PC-3 (cell line): ENCODE measurements at regions not wholly inside any gene's neighbourhood (a gene's known extent, or its start where the extent isn't known, plus 50 kb on each side); places are given as distances from the start of the nearest gene placed in this dataset.
A peak's percentile ranks its signal among the peaks of the same experiment; 100 is the strongest.

ENCODE experiments used
- ATAC-seq: fragments of 200-7000 bp; cut with Tn5 transposase; 2 replicates; pipeline ENCODE4 v1.9.1; 2020; ENCODE audit warnings: mild to moderate bottlenecking, moderate library complexity
- BruUV-seq: library from RNA; stranded (reverse); fragments of 400-500 nt; replicated peaks from 2 replicates; lab custom pipeline; 2021; lab: Mats Ljungman, UMichigan
- CTCF ChIA-PET: fragments of 300-600 bp; sonication (Branson Sonifier 250); formaldehyde crosslinking; loops from one replicate; lab custom pipeline; 2022; ENCODE audit warnings: antibody characterized with exemption; lab: Charles Lee
- POLR2A ChIA-PET: fragments of 300-600 bp; sonication (Branson Sonifier 250); formaldehyde crosslinking; loops from one replicate; lab custom pipeline; 2022; ENCODE audit warnings: antibody characterized with exemption; ENCODE audit not compliant: unreplicated experiment; lab: Charles Lee
- DNase-seq: peaks from one replicate; pipeline ENCODE4 v3.0.0-alpha.2; 2015
- H2AFZ ChIP-seq: fragments of 300-600 bp; sonication (generic); 2 replicates; pipeline ENCODE4 v1.6.0; 2016; ENCODE audit warnings: antibody characterized with exemption, low read length
- H3F3A ChIP-seq: fragments of 300-600 bp; sonication (generic); one replicate; pipeline ENCODE4 v1.6.0; 2017; ENCODE audit warnings: antibody characterized with exemption, low read length, control low read depth, mild to moderate bottlenecking; ENCODE audit not compliant: unreplicated experiment
- H3K27ac ChIP-seq: fragments of 300-600 bp; sonication (generic); 2 replicates; pipeline ENCODE4 v1.5.1; 2016; ENCODE audit warnings: mild to moderate bottlenecking, low read length
- H3K27me3 ChIP-seq: fragments of 300-600 bp; sonication (generic); 2 replicates; pipeline ENCODE4 v1.6.1; 2016; ENCODE audit warnings: low read length, mixed read lengths
- H3K36me3 ChIP-seq: fragments of 300-600 bp; sonication (generic); 2 replicates; pipeline ENCODE4 v1.6.1; 2016; ENCODE audit warnings: low read depth, mixed run types, low read length, mixed read lengths
- H3K4me1 ChIP-seq: fragments of 300-600 bp; sonication (generic); 2 replicates; pipeline ENCODE4 v1.5.1; 2016; ENCODE audit warnings: low read length; ENCODE audit not compliant: insufficient read depth
- H3K4me2 ChIP-seq: fragments of 300-600 bp; sonication (generic); 2 replicates; pipeline ENCODE4 v1.6.0; 2016; ENCODE audit warnings: low read length
- H3K4me3 ChIP-seq: fragments of 300-600 bp; sonication (generic); 2 replicates; pipeline ENCODE4 v1.5.1; 2016; ENCODE audit warnings: mild to moderate bottlenecking, low read length, mixed read lengths
- H3K79me2 ChIP-seq: fragments of 300-600 bp; sonication (generic); 2 replicates; pipeline ENCODE4 v1.6.1; 2017; ENCODE audit warnings: low read length, mixed read lengths
- H3K9ac ChIP-seq: fragments of 300-600 bp; sonication (generic); 2 replicates; pipeline ENCODE4 v1.6.0; 2016; ENCODE audit warnings: mild to moderate bottlenecking, low read length
- H3K9me2 ChIP-seq: fragments of 300-600 bp; sonication (generic); replicated peaks from 2 replicates; pipeline ENCODE4 v1.6.1; 2016; ENCODE audit warnings: mixed run types, low read length, mixed read lengths
- H3K9me3 ChIP-seq: fragments of 300-600 bp; sonication (generic); 2 replicates; pipeline ENCODE4 v1.6.1; 2016; ENCODE audit warnings: low read length, mixed read lengths
- H4K20me1 ChIP-seq: fragments of 300-600 bp; sonication (generic); 2 replicates; pipeline ENCODE4 v1.6.1; 2016; ENCODE audit warnings: low read length, mixed read lengths
- CTCF ChIP-seq: fragments of 300-600 bp; sonication (generic); conservative IDR thresholded peaks from 2 replicates; pipeline ENCODE4 v1.5.1; 2017; ENCODE audit warnings: antibody characterized with exemption, low read depth, mild to moderate bottlenecking, low read length
- EZH2 ChIP-seq: fragments of 300-600 bp; sonication (generic); IDR thresholded peaks from one replicate; pipeline ENCODE4 v1.6.1; 2017; ENCODE audit warnings: antibody characterized with exemption, mild to moderate bottlenecking, low read length; ENCODE audit not compliant: unreplicated experiment
- EZH2phosphoT487 ChIP-seq: fragments of 300-600 bp; sonication (generic); IDR thresholded peaks from 2 replicates; pipeline ENCODE4 v1.6.1; 2018; ENCODE audit warnings: mild to moderate bottlenecking, antibody characterized with exemption, low read length, borderline replicate concordance
- intact Hi-C: fragments of 100-400 bp; cut with micrococcal nuclease; formaldehyde crosslinking; loops from 2 replicates; pipeline ENCODE4 v1.9.0; 2023

- POLR2A ChIA-PET = no interaction called here
These were observed 88.4 kb downstream of the DSEL start for GRCh38 chr18:67428158-67428557.

GRCh38 chr18:67426486-67426885 is 90.0 kb downstream of the DSEL start:
- DNase-seq = no peak
- Histone ChIP-seq H3K9me2 (no peaks in the 10 kb centered on the region), H3K9me3 (no peaks in the 10 kb centered on the region), H3K79me2 (no peaks in the 10 kb centered on the region), H3K4me3 (no peak overlapping the region), H3K27ac (peak overlapping the region; percentile 52), H4K20me1 (no peaks in the 10 kb centered on the region), H3F3A (peaks cover 4% of the 10 kb centered on the region), H3K4me2 (peak overlapping the region; percentile 37; the same call in 1 of the 2 replicates), H3K4me1 (peaks cover 28% of the 10 kb centered on the region), H3K9ac (no peak overlapping the region), H3K36me3 (no peaks in the 10 kb centered on the region), H2AFZ (no peak overlapping the region), H3K27me3 (no peaks in the 10 kb centered on the region)
- no peak for ATAC-seq
- intact Hi-C loops = loop anchor here (5.0 kb wide), 1 partner anchor 114 kb away; no protein-coding TSS in a partner anchor
- TF ChIP-seq EZH2phosphoT487 (no peak), EZH2 (no peak)
- no TSS peak for BruUV-seq
- ChIA-PET POLR2A (no interaction called here), CTCF (no interaction called here)

More at GRCh38 chr18:67428158-67428557, 88.4 kb downstream of the DSEL start:
- no peaks in the 10 kb centered on the region for H3K9me3 ChIP-seq
- no peaks in the 10 kb centered on the region for H3K9me2 ChIP-seq
- BruUV-seq = no TSS peak
- no peak overlapping the region for H3K9ac ChIP-seq
- no peaks in the 10 kb centered on the region for H3K27me3 ChIP-seq
- no peak overlapping the region for H3K4me3 ChIP-seq
- peaks cover 28% of the 10 kb centered on the region for H3K4me1 ChIP-seq
- CTCF ChIA-PET = no interaction called here
- H3K79me2 ChIP-seq = no peaks in the 10 kb centered on the region
- intact Hi-C loops = loop anchor here (2.0 to 5.0 kb wide), 2 partner anchors 67 to 116 kb away; no protein-coding TSS in a partner anchor
- peak overlapping the region; percentile 56 for H3K27ac ChIP-seq
- H3K36me3 ChIP-seq = no peaks in the 10 kb centered on the region
- ATAC-seq = no peak
- H3K4me2 ChIP-seq = peak overlapping the region; percentile 43
- peaks cover 4% of the 10 kb centered on the region for H3F3A ChIP-seq
- no peak overlapping the region for H2AFZ ChIP-seq
- DNase-seq = no peak
- TF ChIP-seq EZH2phosphoT487 = no peak
- TF ChIP-seq EZH2 = no peak
- no peaks in the 10 kb centered on the region for H4K20me1 ChIP-seq

GRCh38 chr18:67425672-67426071 is 90.8 kb downstream of the DSEL start:
- peak; percentile 96 for DNase-seq
- intact Hi-C loops = loop anchor here (5.0 kb wide), 1 partner anchor 113 kb away; no protein-coding TSS in a partner anchor
- Histone ChIP-seq H3K9ac (no peak overlapping the region), H3K36me3 (no peaks in the 10 kb centered on the region), H4K20me1 (no peaks in the 10 kb centered on the region), H3K27ac (peak overlapping the region; percentile 52), H3K4me2 (peak overlapping the region; percentile 37), H3K79me2 (no peaks in the 10 kb centered on the region), H3K9me2 (no peaks in the 10 kb centered on the region), H2AFZ (no peak overlapping the region), H3F3A (peaks cover 4% of the 10 kb centered on the region), H3K4me1 (peaks cover 28% of the 10 kb centered on the region), H3K27me3 (no peaks in the 10 kb centered on the region), H3K4me3 (no peak overlapping the region), H3K9me3 (no peaks in the 10 kb centered on the region)
- peak; percentile 93 for ATAC-seq
- ChIA-PET POLR2A (no interaction called here), CTCF (interaction anchor here (0.7 kb wide), 1 partner anchor 27 kb away, joined by 3 read pairs; no protein-coding TSS in a partner anchor)
- no peak for TF ChIP-seq EZH2phosphoT487
- TF ChIP-seq EZH2 = no peak
- TF ChIP-seq CTCF = no peak
- BruUV-seq = no TSS peak
